Neural progenitor cell (in vitro differentiated cells): ENCODE measurements at regions not wholly inside any gene's neighbourhood (a gene's known extent, or its start where the extent isn't known, plus 50 kb on each side); places are given as distances from the start of the nearest gene placed in this dataset.

Experiments
- EZH2 ChIP-seq: fragments of 200-600 bp; sonication (generic); IDR thresholded peaks from 2 replicates; pipeline ENCODE4 v1.6.1; 2017; ENCODE audit warnings: antibody characterized with exemption, mild to moderate bottlenecking, moderate library complexity
- TF ChIP-seq, protein P1 (sequence below): fragments of 200-600 bp; sonication (generic); IDR thresholded peaks from 2 replicates; pipeline ENCODE4 v1.5.1; 2017; ENCODE audit warnings: antibody characterized with exemption, mild to moderate bottlenecking

- TF ChIP-seq, protein P1, sequence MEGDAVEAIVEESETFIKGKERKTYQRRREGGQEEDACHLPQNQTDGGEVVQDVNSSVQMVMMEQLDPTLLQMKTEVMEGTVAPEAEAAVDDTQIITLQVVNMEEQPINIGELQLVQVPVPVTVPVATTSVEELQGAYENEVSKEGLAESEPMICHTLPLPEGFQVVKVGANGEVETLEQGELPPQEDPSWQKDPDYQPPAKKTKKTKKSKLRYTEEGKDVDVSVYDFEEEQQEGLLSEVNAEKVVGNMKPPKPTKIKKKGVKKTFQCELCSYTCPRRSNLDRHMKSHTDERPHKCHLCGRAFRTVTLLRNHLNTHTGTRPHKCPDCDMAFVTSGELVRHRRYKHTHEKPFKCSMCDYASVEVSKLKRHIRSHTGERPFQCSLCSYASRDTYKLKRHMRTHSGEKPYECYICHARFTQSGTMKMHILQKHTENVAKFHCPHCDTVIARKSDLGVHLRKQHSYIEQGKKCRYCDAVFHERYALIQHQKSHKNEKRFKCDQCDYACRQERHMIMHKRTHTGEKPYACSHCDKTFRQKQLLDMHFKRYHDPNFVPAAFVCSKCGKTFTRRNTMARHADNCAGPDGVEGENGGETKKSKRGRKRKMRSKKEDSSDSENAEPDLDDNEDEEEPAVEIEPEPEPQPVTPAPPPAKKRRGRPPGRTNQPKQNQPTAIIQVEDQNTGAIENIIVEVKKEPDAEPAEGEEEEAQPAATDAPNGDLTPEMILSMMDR = no peak
- no peak for TF ChIP-seq EZH2
Observed at GRCh38 chr9:95670122-95670521, 153.4 kb upstream of the PTCH1 start.
